ENCODE measurements at regions not wholly inside any gene's neighbourhood (a gene's known extent, or its start where the extent isn't known, plus 50 kb on each side); places are given as distances from the start of the nearest gene placed in this dataset.
"Not testable (repeated sequence)": the region's sequence is repeated elsewhere in the genome, so short reads cannot be mapped to it uniquely, and the experiment has no call there.

GRCh38 chr5:68823301-68823700 is 270.5 kb upstream of the SLC30A5 start:
- DNase-seq, result no peak

GRCh38 chr5:68830377-68830898 is 263.4 kb upstream of the SLC30A5 start:
- DNase-seq, result no peak

GRCh38 chr5:68834491-68834981 is 259.3 kb upstream of the SLC30A5 start:
- no peak for DNase-seq

GRCh38 chr5:68838157-68838718 is 255.6 kb upstream of the SLC30A5 start:
- DNase-seq, result no peak

GRCh38 chr5:68839019-68839552 is 254.7 kb upstream of the SLC30A5 start:
- DNase-seq, result no peak

GRCh38 chr5:68843624-68844364 is 250.0 kb upstream of the SLC30A5 start:
- DNase-seq, result no peak

- DNase-seq, result no peak
These were observed 248.7 kb upstream of the SLC30A5 start for GRCh38 chr5:68845131-68845530.

- no peak for DNase-seq
These were observed 247.0 kb upstream of the SLC30A5 start for GRCh38 chr5:68846828-68847227.

GRCh38 chr5:68848091-68848490 is 245.7 kb upstream of the SLC30A5 start:
- no peak for DNase-seq

GRCh38 chr5:68849103-68849502 is 244.7 kb upstream of the SLC30A5 start:
- no peak for DNase-seq

- DNase-seq, result no peak
These were observed 243.9 kb upstream of the SLC30A5 start for GRCh38 chr5:68849906-68850305.

GRCh38 chr5:68861099-68861498 is 232.7 kb upstream of the SLC30A5 start:
- no peak for DNase-seq

GRCh38 chr5:68862560-68862959 is 231.3 kb upstream of the SLC30A5 start:
- DNase-seq, result no peak

- not testable (repeated sequence) for DNase-seq
These were observed 228.6 kb upstream of the SLC30A5 start for GRCh38 chr5:68865192-68865591.

GRCh38 chr5:68872088-68872839 is 221.6 kb upstream of the SLC30A5 start:
- no peak for DNase-seq

- no peak for DNase-seq
These were observed 220.6 kb upstream of the SLC30A5 start for GRCh38 chr5:68873198-68873597.

GRCh38 chr5:68875351-68875750 is 218.5 kb upstream of the SLC30A5 start:
- DNase-seq, result no peak

GRCh38 chr5:68883436-68883835 is 210.4 kb upstream of the SLC30A5 start:
- no peak for DNase-seq

- no peak for DNase-seq
These were observed 209.6 kb upstream of the SLC30A5 start for GRCh38 chr5:68884144-68884754.

GRCh38 chr5:68884883-68885282 is 208.9 kb upstream of the SLC30A5 start:
- no peak for DNase-seq

GRCh38 chr5:68886814-68887213 is 207.0 kb upstream of the SLC30A5 start:
- DNase-seq, result no peak

GRCh38 chr5:68891718-68892117 is 202.1 kb upstream of the SLC30A5 start:
- no peak for DNase-seq

- DNase-seq, result no peak
These were observed 199.1 kb upstream of the SLC30A5 start for GRCh38 chr5:68894673-68895072.
